Upper lobe of left lung (tissue), 4 donors: ENCODE measurements at regions not wholly inside any gene's neighbourhood (a gene's known extent, or its start where the extent isn't known, plus 50 kb on each side); places are given as distances from the start of the nearest gene placed in this dataset.

Source experiments
- small RNA-seq, 4 donors: library from RNA; depleted of rRNA; stranded (forward); fragments of <200 nt; gene quantifications; one replicate each; pipeline ENCODE3, GENCODE V24; 2016

Small RNA genes in the stretch of these regions (small RNA-seq; reads per million reads assigned to genes)
- gene AC119618.1 (0 reads per million in 4 donors), gene RNA5SP499 (0 to 0.11 (median 0) reads per million in 4 donors)
